Activated CD4-positive, alpha-beta T cell treated with anti-CD3 and anti-CD28 coated beads, Interleukin-2, amount 10 ng/mL, durations not matched to agents 24 days and 14 days (primary cell): ENCODE measurements at regions not wholly inside any gene's neighbourhood (a gene's known extent, or its start where the extent isn't known, plus 50 kb on each side); places are given as distances from the start of the nearest gene placed in this dataset.

Experiments
- DNase-seq: peaks from one replicate; pipeline ENCODE4 v3.0.0; 2022
- H3K27ac Mint-ChIP-seq: one replicate; pipeline ENCODE4 v1.8.0; 2022; ENCODE audit warnings: mild to moderate bottlenecking, mixed read lengths
- H3K27me3 Mint-ChIP-seq: one replicate; pipeline ENCODE4 v1.8.0; 2022; ENCODE audit warnings: mixed read lengths
- H3K36me3 Mint-ChIP-seq: one replicate; pipeline ENCODE4 v1.8.0; 2022; ENCODE audit warnings: low read depth, mild to moderate bottlenecking, mixed read lengths
- H3K4me1 Mint-ChIP-seq: one replicate; pipeline ENCODE4 v1.8.0; 2021; ENCODE audit warnings: mixed read lengths
- H3K4me3 Mint-ChIP-seq: one replicate; pipeline ENCODE4 v1.8.0; 2022; ENCODE audit warnings: mild to moderate bottlenecking, moderate library complexity, mixed read lengths
- H3K9me3 Mint-ChIP-seq: one replicate; pipeline ENCODE4 v1.8.0; 2021; ENCODE audit warnings: mixed read lengths
- intact Hi-C: fragments of 100-400 bp; cut with micrococcal nuclease; formaldehyde crosslinking; loops from one replicate; pipeline ENCODE4 v1.15.1; 2023

GRCh38 chr12:45535610-45536180 is 193.8 kb upstream of the ARID2 start:
- no peaks in the 10 kb centered on the region for H3K4me1 Mint-ChIP-seq
- H3K27ac Mint-ChIP-seq = no peak overlapping the region
- DNase-seq = no peak
- peaks cover 15% of the 10 kb centered on the region for H3K27me3 Mint-ChIP-seq
- no peak overlapping the region for H3K4me3 Mint-ChIP-seq
- H3K9me3 Mint-ChIP-seq = peaks cover 10% of the 10 kb centered on the region
- intact Hi-C loops = no loop called here
- no peaks in the 10 kb centered on the region for H3K36me3 Mint-ChIP-seq

DNA sequence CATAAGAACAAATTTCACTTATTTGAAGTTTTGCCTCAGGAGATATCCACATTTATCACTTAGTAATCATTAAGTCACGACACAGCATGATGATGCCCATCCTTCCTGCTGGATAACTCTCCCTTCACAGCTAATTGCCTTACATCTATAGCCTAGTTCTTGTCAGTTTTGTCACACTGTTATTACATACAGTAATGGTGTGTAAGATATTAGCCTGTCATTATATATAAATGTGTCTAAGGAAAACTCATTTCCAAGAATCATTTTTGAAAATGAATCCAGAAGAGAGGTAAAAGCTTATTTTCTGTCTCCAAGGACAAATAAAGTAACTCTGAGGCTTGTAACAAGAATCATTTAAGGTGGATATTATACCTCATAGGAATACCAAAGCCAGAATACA is 193.2 kb upstream of the ARID2 start:
- no peak overlapping the region for H3K27ac Mint-ChIP-seq

GRCh38 chr12:45540661-45541341 is 188.7 kb upstream of the ARID2 start:
- intact Hi-C loops = loop anchor here (5.0 to 10.0 kb wide), 3 partner anchors 206 to 464 kb away; no protein-coding TSS in a partner anchor
- Mint-ChIP-seq H3K4me1 (peaks cover 4% of the 10 kb centered on the region), H3K36me3 (no peaks in the 10 kb centered on the region), H3K27me3 (peaks cover 27% of the 10 kb centered on the region), H3K27ac (no peak overlapping the region), H3K9me3 (peaks cover 5% of the 10 kb centered on the region), H3K4me3 (no peak overlapping the region)
- DNase-seq = no peak

More for the DNA sequence above, 193.2 kb upstream of the ARID2 start:
- intact Hi-C loops = no loop called here
- peaks cover 15% of the 10 kb centered on the region for H3K27me3 Mint-ChIP-seq
- no peaks in the 10 kb centered on the region for H3K4me1 Mint-ChIP-seq
- peaks cover 10% of the 10 kb centered on the region for H3K9me3 Mint-ChIP-seq
- H3K4me3 Mint-ChIP-seq = no peak overlapping the region
- no peaks in the 10 kb centered on the region for H3K36me3 Mint-ChIP-seq
- no peak for DNase-seq

- no peaks in the 10 kb centered on the region for H3K9me3 Mint-ChIP-seq
- intact Hi-C loops = loop anchor here (1.0 to 10.0 kb wide), 4 partner anchors 183 to 461 kb away; no protein-coding TSS in a partner anchor
- H3K4me3 Mint-ChIP-seq = no peak overlapping the region
- no peak overlapping the region for H3K27ac Mint-ChIP-seq
- H3K4me1 Mint-ChIP-seq = peaks cover 4% of the 10 kb centered on the region
- no peaks in the 10 kb centered on the region for H3K36me3 Mint-ChIP-seq
- peaks cover 24% of the 10 kb centered on the region for H3K27me3 Mint-ChIP-seq
- DNase-seq = peak; percentile 90
These were observed 185.6 kb upstream of the ARID2 start for GRCh38 chr12:45543887-45544286.

DNA sequence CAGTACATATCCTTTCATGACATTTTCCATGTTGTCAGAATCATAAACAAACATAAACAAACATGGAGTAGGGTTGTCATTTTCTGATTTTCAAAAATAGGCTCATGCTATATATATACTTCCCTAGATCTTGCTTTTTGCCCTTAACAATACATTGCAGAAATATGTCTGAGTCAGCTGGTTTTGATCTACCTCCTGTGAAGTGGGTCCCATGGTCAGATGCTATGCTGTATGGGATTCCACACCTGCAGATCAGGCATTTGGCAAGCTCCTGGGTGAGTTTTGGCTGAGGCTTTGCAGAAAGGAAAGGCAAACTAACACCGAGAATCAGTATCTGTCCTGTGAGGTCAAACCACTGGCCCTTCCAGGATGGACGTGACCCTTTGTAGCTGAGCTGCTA is 183.0 kb upstream of the ARID2 start:
- intact Hi-C loops = loop anchor here (10.0 kb wide), 2 partner anchors 372 to 458 kb away; no protein-coding TSS in a partner anchor

GRCh38 chr12:45547132-45547531 is 182.4 kb upstream of the ARID2 start:
- intact Hi-C loops = loop anchor here (10.0 kb wide), 2 partner anchors 372 to 458 kb away; no protein-coding TSS in a partner anchor
- Mint-ChIP-seq H3K4me1 (peaks cover 5% of the 10 kb centered on the region), H3K4me3 (no peak overlapping the region), H3K36me3 (no peaks in the 10 kb centered on the region), H3K27me3 (peaks cover 15% of the 10 kb centered on the region), H3K9me3 (no peaks in the 10 kb centered on the region), H3K27ac (no peak overlapping the region)
- no peak for DNase-seq

More for the DNA sequence above, 183.0 kb upstream of the ARID2 start:
- Mint-ChIP-seq H3K4me1 (peaks cover 5% of the 10 kb centered on the region), H3K36me3 (no peaks in the 10 kb centered on the region), H3K27me3 (peaks cover 19% of the 10 kb centered on the region), H3K9me3 (no peaks in the 10 kb centered on the region), H3K4me3 (no peak overlapping the region), H3K27ac (no peak overlapping the region)
- DNase-seq = no peak

GRCh38 chr12:45547822-45548221 is 181.7 kb upstream of the ARID2 start:
- no peaks in the 10 kb centered on the region for H3K9me3 Mint-ChIP-seq
- no peak for DNase-seq
- no peak overlapping the region for H3K27ac Mint-ChIP-seq
- peaks cover 13% of the 10 kb centered on the region for H3K27me3 Mint-ChIP-seq
- intact Hi-C loops = loop anchor here (10.0 kb wide), 2 partner anchors 373 to 457 kb away; no protein-coding TSS in a partner anchor
- peaks cover 5% of the 10 kb centered on the region for H3K4me1 Mint-ChIP-seq
- no peak overlapping the region for H3K4me3 Mint-ChIP-seq
- H3K36me3 Mint-ChIP-seq = no peaks in the 10 kb centered on the region

GRCh38 chr12:45548426-45548825 is 181.1 kb upstream of the ARID2 start:
- peaks cover 9% of the 10 kb centered on the region for H3K27me3 Mint-ChIP-seq
- DNase-seq = no peak
- intact Hi-C loops = loop anchor here (10.0 kb wide), 2 partner anchors 374 to 456 kb away; no protein-coding TSS in a partner anchor
- no peak overlapping the region for H3K27ac Mint-ChIP-seq
- peaks cover 5% of the 10 kb centered on the region for H3K4me1 Mint-ChIP-seq
- H3K36me3 Mint-ChIP-seq = no peaks in the 10 kb centered on the region
- H3K4me3 Mint-ChIP-seq = no peak overlapping the region
- H3K9me3 Mint-ChIP-seq = no peaks in the 10 kb centered on the region

DNA sequence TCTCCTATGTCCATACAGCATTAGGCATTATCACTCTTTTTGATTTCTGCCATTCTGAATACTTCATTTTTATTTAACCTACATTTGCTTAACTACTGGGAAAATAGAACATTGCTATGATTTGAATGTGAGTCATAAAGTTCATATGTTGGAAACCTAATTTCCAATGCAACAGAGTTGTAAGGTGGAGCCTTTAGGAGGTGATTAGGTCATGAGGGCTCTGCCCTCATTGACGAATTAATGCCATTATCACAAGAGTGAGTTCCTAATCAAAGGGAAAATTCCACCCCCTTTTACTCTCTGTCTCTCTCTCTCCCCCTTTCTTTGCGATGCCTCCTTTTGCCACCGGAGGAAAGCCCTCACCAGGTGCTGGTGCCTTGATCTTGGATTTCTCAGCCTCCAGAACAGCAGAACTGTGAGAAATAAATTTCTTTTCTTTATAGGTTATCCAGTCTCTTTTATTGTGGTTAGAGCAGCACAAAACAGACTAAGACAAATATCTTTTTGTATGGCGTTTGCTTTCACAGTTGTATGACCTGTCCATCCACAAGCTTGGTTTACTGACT is 180.1 kb upstream of the ARID2 start:
- no peak overlapping the region for H3K27ac Mint-ChIP-seq
- intact Hi-C loops = loop anchor here (10.0 kb wide), 2 partner anchors 375 to 455 kb away; no protein-coding TSS in a partner anchor
- H3K4me1 Mint-ChIP-seq = peaks cover 2% of the 10 kb centered on the region
- H3K36me3 Mint-ChIP-seq = no peaks in the 10 kb centered on the region
- DNase-seq = no peak
- H3K27me3 Mint-ChIP-seq = peaks cover 9% of the 10 kb centered on the region
- H3K4me3 Mint-ChIP-seq = no peak overlapping the region
- no peaks in the 10 kb centered on the region for H3K9me3 Mint-ChIP-seq

- DNase-seq = peak; percentile 41
- no peak overlapping the region for H3K27ac Mint-ChIP-seq
- H3K4me1 Mint-ChIP-seq = peaks cover 2% of the 10 kb centered on the region
- H3K4me3 Mint-ChIP-seq = no peak overlapping the region
- H3K27me3 Mint-ChIP-seq = peaks cover 2% of the 10 kb centered on the region
- peaks cover 9% of the 10 kb centered on the region for H3K9me3 Mint-ChIP-seq
- no peaks in the 10 kb centered on the region for H3K36me3 Mint-ChIP-seq
- intact Hi-C loops = no loop called here
These were observed 176.3 kb upstream of the ARID2 start for GRCh38 chr12:45553204-45553603.

DNA sequence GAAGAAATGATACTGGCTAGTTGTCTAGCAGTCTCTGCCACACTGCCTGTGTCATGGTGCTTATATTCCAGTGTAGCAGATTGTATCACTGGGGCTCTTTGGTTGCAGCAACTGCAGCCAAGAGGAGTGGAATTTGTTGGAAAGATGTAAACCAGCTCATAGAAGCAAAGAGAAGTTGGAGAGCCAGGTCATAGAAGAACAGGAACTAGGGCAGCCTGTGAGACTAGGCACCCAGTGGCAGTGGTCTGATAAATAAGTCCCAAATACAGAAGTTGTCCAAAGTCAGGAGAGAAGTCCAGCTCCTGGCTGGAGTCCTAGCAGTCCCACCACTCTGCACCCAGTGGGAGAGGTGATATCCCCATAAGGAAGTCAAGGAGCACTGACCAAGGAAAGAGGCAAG is 172.5 kb upstream of the ARID2 start:
- H3K27me3 Mint-ChIP-seq = peaks cover 5% of the 10 kb centered on the region
- DNase-seq = no peak
- H3K4me1 Mint-ChIP-seq = no peaks in the 10 kb centered on the region
- H3K27ac Mint-ChIP-seq = no peak overlapping the region
- intact Hi-C loops = no loop called here
- H3K36me3 Mint-ChIP-seq = no peaks in the 10 kb centered on the region
- H3K9me3 Mint-ChIP-seq = peaks cover 18% of the 10 kb centered on the region
- H3K4me3 Mint-ChIP-seq = no peak overlapping the region

- Mint-ChIP-seq H3K27me3 (peaks cover 5% of the 10 kb centered on the region), H3K9me3 (peaks cover 18% of the 10 kb centered on the region), H3K27ac (no peak overlapping the region), H3K4me3 (no peak overlapping the region), H3K4me1 (no peaks in the 10 kb centered on the region), H3K36me3 (no peaks in the 10 kb centered on the region)
- no peak for DNase-seq
- intact Hi-C loops = no loop called here
These were observed 171.2 kb upstream of the ARID2 start for GRCh38 chr12:45558353-45558752.

DNA sequence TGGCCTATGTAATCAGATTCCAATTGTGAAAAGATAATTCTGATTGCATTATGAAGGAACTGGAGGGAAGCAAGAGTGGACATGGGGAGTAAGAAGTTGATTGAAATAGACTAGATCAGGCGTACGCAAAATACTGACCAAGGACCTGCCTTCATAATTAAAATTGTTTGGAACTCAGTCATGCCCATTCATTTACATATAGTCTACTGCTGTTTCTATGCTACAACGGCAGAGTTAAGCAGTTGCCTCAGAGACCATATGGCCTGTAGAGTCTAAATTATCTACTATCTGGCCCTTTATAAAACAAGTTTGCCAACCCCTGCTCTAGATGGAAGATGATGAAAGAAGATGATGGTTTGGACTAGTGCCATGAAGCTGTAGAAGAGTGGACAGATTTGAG is 170.0 kb upstream of the ARID2 start:
- no peaks in the 10 kb centered on the region for H3K36me3 Mint-ChIP-seq
- no peak overlapping the region for H3K27ac Mint-ChIP-seq
- H3K4me3 Mint-ChIP-seq = no peak overlapping the region
- H3K4me1 Mint-ChIP-seq = no peaks in the 10 kb centered on the region
- intact Hi-C loops = no loop called here
- H3K9me3 Mint-ChIP-seq = peaks cover 18% of the 10 kb centered on the region
- no peak for DNase-seq
- peaks cover 5% of the 10 kb centered on the region for H3K27me3 Mint-ChIP-seq

- Mint-ChIP-seq H3K27me3 (peaks cover 4% of the 10 kb centered on the region), H3K27ac (no peak overlapping the region), H3K9me3 (peaks cover 11% of the 10 kb centered on the region), H3K4me1 (no peaks in the 10 kb centered on the region), H3K36me3 (no peaks in the 10 kb centered on the region), H3K4me3 (no peak overlapping the region)
- intact Hi-C loops = no loop called here
- DNase-seq = no peak
These were observed 168.8 kb upstream of the ARID2 start for GRCh38 chr12:45560689-45561088.
